HG02588 (cell line): ENCODE measurements at regions not wholly inside any gene's neighbourhood (a gene's known extent, or its start where the extent isn't known, plus 50 kb on each side); places are given as distances from the start of the nearest gene placed in this dataset.

Experiments used
- ATAC-seq: cut with Tn5 transposase; IDR thresholded peaks from one replicate; pipeline ENCODE4 v1.9.1; 2021; ENCODE audit warnings: mild to moderate bottlenecking, moderate library complexity; ENCODE audit not compliant: unreplicated experiment

DNA sequence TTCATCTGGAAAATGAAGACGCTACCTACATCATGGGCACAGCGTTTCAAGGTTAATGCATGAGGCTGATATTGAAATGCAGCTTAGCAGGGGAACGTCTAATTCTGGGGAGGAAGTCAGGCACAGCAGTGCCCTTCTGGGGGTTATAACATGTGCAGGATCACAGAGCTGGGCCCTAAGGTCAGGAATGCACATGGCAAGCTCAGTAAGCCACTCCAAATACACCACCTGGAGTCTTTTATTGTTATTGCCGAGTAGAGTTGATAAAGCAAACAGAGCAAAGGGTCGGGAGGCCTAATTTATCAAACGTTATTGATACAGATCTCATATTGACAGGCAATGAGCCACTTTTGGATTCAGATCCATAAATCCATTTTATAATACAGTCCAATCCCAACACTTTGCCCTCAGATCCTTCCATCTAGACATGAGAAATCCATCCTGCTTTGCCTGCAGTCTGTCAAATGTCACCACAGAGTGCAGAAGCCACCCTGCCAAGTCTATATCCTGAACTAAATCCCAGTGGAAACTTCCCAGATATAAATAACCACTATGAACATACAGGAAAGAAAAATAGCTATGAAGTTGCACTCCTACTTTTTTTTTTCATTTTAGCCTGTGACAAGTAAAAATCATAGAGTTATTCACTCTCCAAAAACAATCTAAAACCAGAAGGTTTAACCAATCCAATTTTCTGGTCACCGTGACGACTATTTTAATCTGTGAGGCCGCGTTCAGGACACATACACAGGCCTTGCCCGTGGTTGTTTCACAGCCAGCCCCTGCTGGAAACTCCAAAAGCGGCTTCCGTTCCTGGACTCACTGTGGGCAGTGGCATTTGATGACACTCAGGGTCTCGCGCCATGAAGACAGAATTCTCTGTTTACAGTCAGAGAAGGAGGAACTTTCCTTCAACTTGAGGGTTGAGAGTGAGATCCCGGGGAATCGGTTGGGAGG, 335.4 kb downstream of the DHX15 start:
- no peak for ATAC-seq

GRCh38 chr4:24245491-24245820, 338.9 kb downstream of the DHX15 start:
- ATAC-seq = no peak

- ATAC-seq = no peak
Measured at GRCh38 chr4:24244663-24245490, 339.5 kb downstream of the DHX15 start.

DNA sequence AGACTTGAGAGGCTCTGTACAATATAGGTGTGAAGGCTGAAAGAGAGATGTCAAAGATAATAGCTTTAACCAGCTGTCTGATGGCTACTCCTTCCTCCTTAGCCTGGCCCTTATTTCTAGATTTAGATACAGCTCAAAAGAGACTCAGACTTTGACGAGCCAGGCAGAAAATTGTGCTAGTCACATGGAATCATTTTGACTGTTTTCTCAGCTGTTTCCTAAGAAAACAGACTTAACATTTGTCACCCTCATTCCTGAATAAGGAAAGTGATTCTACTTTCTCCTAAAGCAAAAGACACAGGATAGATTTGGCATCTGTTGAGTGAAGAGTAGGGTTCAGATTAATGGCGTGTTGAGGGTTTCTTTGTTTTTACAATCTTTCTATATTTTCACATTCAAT, 340.7 kb downstream of the DHX15 start:
- ATAC-seq = no peak

GRCh38 chr4:24241511-24241910, 342.8 kb downstream of the DHX15 start:
- ATAC-seq = no peak

DNA sequence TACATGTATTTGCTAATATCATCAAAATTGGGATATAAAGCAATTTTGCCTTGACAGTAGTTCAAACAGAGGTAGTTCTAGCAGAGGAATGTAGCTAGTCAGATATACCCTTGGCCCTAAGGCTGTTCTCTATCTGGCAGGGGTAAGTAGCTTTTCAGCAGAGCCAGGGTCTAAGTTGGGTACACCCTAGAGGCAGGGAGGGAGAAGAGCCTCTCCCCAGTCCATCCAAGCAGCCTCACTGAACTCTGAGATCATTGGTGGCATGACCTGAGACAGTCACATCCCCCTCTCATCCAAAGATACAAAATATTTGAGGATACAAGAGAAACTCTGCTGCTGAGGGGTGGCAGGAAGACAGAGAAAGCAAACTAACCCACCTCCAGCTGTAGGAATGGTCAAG, 343.7 kb downstream of the DHX15 start:
- ATAC-seq = no peak

GRCh38 chr4:24237709-24238108, 346.6 kb downstream of the DHX15 start:
- ATAC-seq = no peak

GRCh38 chr4:24236532-24236931, 346.7 kb upstream of the PPARGC1A start:
- no peak for ATAC-seq

DNA sequence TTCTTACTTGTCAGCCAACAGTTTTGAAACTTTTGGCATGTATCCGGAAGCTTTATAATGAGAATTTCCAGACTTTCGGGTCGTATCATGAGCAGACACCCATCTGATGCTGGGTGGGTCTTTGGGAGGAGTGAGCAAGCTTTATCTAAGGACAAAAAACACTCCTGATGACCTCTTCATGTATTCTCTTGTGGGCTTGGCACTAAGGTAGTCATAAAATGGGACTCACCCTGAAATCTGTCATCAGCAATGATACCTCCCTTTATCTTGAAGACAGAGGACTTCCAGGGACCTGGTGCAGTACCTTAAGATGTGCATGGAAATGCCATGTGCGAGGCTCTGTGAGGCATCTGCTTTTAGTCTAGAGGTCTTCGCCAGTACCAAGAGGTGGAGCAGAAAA, 346.3 kb upstream of the PPARGC1A start:
- ATAC-seq = no peak

DNA sequence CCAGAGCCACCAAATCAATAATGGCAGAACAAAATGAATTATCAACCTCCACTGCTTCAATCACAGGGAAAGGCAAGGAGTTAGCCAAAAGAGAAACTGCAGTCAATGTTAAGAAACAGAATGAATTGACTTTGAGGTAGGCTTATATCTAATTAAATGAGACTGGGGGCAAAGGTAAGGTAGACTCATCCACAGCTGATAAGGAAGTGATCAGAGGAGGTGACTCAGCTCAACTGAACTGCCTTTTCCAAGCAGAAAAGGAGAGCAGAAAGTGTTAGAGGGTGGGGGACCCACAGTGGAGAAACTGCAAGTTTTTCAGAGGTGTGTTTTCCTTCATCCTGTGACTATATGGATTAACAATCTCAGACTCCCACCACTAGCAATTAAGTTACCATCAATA, 345.8 kb upstream of the PPARGC1A start:
- ATAC-seq = no peak

DNA sequence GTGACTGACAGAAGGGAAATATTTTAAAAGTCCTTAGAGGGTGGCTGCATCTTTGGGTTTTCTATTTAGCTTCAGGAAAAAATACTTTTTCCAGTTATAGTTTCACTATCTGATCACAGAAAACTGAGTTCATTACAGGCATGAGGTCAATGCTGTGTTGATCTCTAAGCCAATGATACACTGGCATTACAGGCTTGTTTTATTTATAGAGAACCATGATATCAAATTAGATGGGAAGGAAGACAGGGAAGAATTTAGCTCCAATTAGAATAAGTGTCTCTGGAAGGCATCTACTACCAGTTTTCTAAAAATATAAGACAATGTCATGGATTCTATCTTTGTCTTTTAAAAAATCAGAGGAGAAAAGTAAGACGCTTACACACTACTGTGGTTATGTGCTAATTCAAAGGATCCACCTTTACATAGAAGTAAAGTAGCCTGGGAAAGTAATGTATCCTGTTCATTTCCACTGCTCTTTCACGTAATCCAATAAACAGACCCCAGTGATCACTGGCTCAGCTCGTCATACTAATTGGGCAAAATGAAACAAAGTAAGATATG, 344.5 kb upstream of the PPARGC1A start:
- ATAC-seq = no peak

DNA sequence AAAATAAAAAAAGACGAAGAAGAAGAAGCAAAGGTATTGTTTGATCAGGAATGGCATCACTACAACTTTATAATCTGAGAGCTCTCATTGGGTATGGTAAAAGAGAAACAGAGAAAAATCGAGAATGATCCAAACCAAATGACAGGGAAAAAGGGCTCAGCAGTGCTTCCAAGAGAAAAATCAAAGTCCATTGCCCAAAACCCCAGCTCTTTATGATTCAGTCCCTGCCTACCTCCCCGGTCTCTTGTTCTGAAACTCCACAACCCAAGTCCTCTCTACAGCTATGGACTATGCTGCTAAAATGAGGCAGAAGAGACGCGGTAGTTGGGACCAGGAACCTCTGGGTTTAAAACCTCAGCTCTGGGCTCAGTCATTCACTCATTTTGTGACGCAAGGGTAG, 341.1 kb upstream of the PPARGC1A start:
- no peak for ATAC-seq

DNA sequence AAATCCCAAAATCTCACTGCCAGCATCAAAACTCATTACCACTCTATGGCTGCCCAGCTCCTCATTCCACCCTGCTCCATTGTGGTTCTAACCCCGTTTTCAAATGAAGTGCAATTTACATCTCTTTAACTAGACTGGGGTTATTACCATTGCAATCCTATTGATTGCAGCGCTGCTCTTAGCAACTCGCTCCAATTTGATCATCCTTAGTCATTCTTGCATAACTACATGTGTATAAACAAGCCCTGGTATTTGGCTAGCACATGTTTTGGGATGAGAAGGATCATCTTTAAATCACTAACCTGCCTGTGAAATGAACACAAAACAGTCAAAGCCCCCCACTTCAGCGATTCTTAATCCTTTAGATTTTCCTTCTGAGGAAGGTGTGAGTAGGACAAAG, 340.1 kb upstream of the PPARGC1A start:
- no peak for ATAC-seq

DNA sequence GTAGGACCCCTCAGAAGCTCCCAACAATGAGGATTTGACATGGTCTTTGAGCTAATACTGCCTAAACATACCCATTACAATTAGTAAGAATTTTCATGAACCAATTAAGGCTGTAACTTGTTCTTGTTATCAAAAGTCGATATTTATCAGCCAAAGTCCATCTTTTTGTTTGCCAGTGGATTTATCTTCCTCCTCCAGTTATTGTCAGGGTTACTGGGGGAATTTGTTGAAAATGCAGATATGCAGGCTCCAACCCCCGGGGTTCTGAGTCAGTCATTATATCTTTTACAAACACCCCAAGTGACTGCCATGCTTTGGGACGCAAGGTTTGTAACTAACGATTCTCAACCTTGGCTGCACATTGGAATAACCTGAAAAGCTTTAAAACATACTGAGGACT, 338.8 kb upstream of the PPARGC1A start:
- no peak for ATAC-seq

DNA sequence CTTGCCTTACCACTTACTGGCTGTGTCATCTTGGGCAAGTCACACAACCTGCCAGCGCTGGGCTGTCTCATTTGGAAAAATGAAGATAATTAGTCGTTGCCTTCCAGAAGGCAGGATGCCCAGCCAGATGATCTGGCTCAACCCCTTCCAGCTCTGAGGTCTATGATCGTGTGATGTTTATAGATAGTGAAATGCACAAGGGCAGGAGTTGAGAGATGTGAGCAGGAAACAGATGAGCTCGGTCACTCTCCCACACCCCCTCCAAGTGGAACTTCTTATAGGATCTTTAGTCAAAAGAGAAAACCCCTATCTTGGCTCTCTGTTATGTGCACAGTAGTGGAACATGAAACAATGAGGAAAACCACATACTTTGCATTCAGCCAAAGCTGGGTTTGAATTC, 336.8 kb upstream of the PPARGC1A start:
- ATAC-seq = no peak

DNA sequence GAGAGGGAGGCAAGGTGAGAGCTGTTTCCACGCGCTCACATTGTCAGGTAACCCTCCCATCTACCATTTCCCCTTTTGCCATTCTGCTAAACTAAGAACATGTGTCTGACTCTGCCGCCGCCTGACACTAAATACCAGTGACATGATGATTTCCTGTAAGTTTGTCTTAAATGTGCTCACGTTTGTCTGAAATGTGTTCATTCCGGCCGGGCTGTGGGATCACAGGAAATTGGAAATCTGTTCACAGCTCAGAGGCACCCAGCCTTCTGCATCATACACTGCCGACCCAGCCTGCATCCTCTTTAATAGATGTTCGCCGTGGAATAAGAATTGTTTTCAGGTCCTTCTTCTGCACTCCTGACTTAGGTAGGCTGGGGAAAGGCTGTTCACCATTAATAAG, 336.2 kb upstream of the PPARGC1A start:
- ATAC-seq = no peak

DNA sequence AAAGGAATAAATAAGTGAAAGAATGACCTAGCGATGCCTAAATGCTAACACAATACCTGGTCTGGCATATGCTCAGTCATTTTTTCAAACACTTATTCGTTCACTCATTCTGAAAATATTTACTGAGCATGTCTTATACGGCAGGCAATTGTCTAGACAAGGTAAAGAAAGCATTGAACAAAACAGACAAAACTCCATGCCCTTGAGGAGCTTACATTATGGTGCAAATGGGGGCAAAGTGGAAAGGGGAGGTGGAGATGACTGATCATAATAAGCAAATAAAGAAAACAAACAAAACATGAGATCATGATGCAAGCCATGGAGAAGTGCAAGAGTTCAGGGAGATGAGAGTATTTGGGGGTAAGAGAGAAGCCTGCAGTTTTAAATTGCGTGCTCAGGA, 334.6 kb upstream of the PPARGC1A start:
- ATAC-seq = no peak

GRCh38 chr4:24219209-24219608, 329.4 kb upstream of the PPARGC1A start:
- no peak for ATAC-seq

DNA sequence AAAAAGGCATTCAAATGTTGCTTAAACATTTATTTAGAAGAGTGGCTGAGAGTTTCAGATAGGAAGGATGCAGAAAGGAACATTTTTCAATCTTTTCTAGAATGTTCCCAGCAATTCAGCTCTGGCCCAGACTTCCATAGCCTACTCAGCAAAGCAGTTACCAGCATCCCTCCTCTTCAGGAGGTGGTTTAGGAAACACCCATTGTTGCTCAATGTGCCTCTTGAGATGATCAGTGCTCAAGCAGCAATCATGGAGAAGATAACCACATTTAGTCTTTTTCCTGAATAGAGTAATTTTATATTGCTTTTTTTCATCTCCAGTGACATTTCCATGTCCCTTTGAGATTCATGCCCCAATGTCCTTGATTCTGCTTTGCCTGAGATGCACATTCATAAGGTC, 328.7 kb upstream of the PPARGC1A start:
- no peak for ATAC-seq

DNA sequence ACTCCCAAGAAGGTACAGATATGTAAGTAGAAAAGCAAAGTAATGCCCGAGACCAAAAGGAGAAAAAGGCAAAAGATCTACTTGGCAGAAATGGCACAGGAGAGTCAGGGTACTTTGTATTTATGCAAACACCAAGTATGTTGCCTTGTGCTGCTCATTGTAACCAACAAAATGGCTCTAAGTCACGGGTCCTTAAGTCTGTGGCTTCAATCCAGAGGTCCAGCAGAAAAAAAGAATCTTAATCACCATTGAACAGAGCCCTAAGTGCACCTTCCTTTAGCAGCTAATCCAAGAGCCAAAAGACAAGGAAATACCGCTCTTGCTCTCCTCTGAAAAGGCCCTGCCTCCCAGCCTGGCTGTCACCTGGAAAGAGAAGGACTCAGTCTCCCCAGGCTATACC, 324.9 kb upstream of the PPARGC1A start:
- ATAC-seq = no peak

- ATAC-seq = no peak
Measured at GRCh38 chr4:24213961-24214360, 324.1 kb upstream of the PPARGC1A start.

GRCh38 chr4:24212642-24213041, 322.8 kb upstream of the PPARGC1A start:
- ATAC-seq = no peak
